ENCODE measurements at regions not wholly inside any gene's neighbourhood (a gene's known extent, or its start where the extent isn't known, plus 50 kb on each side); places are given as distances from the start of the nearest gene placed in this dataset.

DNA sequence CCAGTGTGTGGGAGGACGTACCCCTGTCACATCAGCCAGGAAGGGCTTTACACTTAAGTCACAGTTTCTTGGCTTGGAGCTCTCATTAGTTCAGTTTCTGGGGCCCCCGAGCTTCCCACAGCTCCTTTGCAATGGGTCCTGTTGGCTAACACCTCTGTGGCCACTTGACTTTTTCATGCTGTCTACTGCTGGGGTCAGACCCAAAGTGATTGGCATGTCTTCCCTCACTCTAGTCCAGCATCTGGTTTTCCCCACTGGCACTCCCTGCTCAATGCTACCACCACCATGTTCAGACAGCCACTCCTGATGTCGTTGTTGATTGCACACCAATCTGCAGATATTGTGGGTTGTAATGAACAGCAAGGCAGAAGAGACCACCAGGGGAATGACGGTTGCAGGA lies 379.0 kb downstream of the FOXO1 start:
- no peaks in the 10 kb centered on the region for H3K36me3 Mint-ChIP-seq (ENCODE audit: unreplicated experiment)
- no peak for DNase-seq
- peaks cover 2% of the 10 kb centered on the region for H3K27me3 Mint-ChIP-seq (ENCODE audit: unreplicated experiment)
- no peak overlapping the region for H3K27ac Mint-ChIP-seq (ENCODE audit: unreplicated experiment)
- no peak overlapping the region for H3K4me3 Mint-ChIP-seq (ENCODE audit: unreplicated experiment)
- H3K9me3 Mint-ChIP-seq (ENCODE audit: unreplicated experiment), result peaks cover 4% of the 10 kb centered on the region
- H3K4me1 Mint-ChIP-seq (ENCODE audit: low read depth, unreplicated experiment), result no peaks in the 10 kb centered on the region
- TF ChIP-seq, protein P1, sequence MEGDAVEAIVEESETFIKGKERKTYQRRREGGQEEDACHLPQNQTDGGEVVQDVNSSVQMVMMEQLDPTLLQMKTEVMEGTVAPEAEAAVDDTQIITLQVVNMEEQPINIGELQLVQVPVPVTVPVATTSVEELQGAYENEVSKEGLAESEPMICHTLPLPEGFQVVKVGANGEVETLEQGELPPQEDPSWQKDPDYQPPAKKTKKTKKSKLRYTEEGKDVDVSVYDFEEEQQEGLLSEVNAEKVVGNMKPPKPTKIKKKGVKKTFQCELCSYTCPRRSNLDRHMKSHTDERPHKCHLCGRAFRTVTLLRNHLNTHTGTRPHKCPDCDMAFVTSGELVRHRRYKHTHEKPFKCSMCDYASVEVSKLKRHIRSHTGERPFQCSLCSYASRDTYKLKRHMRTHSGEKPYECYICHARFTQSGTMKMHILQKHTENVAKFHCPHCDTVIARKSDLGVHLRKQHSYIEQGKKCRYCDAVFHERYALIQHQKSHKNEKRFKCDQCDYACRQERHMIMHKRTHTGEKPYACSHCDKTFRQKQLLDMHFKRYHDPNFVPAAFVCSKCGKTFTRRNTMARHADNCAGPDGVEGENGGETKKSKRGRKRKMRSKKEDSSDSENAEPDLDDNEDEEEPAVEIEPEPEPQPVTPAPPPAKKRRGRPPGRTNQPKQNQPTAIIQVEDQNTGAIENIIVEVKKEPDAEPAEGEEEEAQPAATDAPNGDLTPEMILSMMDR (IDR thresholded peaks at IDR 0.05; ENCODE audit: partially characterized antibody, unreplicated experiment), result no peak

DNA sequence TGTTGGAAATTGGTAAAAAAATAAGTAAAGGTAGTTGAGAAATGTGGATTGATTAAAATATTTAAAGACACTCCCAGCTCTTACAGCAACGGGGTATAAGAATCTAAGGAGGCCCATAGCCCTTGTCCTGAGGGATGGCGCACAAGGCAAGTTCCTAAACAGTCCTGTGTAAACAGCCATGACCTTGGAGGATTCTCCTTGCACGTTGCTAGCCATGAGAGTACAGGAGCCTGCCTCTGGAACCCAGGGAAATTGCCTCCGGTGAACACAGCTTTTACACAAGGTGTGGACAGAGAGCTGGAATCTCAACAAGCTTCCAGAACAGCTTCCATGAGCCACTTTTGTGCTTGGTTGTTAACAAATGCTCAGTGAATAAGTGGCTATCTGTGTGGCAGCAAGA lies 378.2 kb downstream of the FOXO1 start:
- TF ChIP-seq, protein P1 (IDR thresholded peaks at IDR 0.05; ENCODE audit: partially characterized antibody, unreplicated experiment), result no peak
- Mint-ChIP-seq H3K9me3 (ENCODE audit: unreplicated experiment) (peaks cover 4% of the 10 kb centered on the region), H3K36me3 (ENCODE audit: unreplicated experiment) (no peaks in the 10 kb centered on the region), H3K4me1 (ENCODE audit: low read depth, unreplicated experiment) (no peaks in the 10 kb centered on the region), H3K27me3 (ENCODE audit: unreplicated experiment) (peaks cover 2% of the 10 kb centered on the region), H3K4me3 (ENCODE audit: unreplicated experiment) (no peak overlapping the region), H3K27ac (ENCODE audit: unreplicated experiment) (no peak overlapping the region)
- no peak for DNase-seq

DNA sequence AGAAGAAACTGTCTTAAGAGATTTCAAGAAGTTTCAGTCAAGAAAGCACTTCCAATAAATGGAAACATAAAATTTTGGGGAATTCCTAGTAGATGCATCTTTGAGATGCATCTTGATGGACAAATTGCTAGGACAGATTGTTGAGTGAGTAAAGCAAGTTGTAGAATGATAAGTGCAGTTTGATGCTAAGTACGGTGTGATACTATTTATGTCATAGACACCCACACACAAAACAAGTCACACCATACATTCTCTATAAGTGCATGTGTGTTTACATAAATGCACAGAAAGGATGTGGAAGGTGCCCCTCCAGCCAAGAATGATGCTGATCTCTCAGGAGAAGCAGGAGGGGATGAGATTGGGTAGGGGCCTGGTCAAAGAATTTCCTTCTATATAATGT lies 375.7 kb downstream of the FOXO1 start:
- Mint-ChIP-seq H3K27ac (ENCODE audit: unreplicated experiment) (no peak overlapping the region), H3K4me3 (ENCODE audit: unreplicated experiment) (no peak overlapping the region), H3K27me3 (ENCODE audit: unreplicated experiment) (peaks cover 4% of the 10 kb centered on the region), H3K9me3 (ENCODE audit: unreplicated experiment) (peaks cover 4% of the 10 kb centered on the region), H3K36me3 (ENCODE audit: unreplicated experiment) (no peaks in the 10 kb centered on the region), H3K4me1 (ENCODE audit: low read depth, unreplicated experiment) (no peaks in the 10 kb centered on the region)
- TF ChIP-seq, protein P1 (IDR thresholded peaks at IDR 0.05; ENCODE audit: partially characterized antibody, unreplicated experiment), result no peak
- no peak for DNase-seq

DNA sequence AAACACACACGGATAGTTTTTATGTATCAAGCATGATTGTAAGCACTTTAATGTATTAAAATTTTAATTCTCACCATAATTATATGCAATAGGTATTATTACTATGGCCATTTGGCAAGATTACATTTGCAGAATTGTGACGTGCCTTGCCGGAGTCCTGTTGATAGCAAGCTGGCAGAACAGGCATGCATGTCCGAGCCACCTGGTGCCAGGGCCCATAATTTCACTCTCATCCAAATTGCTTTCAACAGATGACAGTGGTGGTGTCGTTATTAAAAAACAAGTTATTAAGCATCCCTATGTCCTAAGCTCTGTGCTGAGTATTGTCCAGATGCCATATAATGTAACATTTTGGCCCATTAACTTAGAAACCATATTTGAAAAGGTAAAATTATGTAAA lies 374.3 kb downstream of the FOXO1 start:
- H3K27ac Mint-ChIP-seq (ENCODE audit: unreplicated experiment), result no peak overlapping the region
- TF ChIP-seq, protein P1 (IDR thresholded peaks at IDR 0.05; ENCODE audit: partially characterized antibody, unreplicated experiment), result no peak
- H3K27me3 Mint-ChIP-seq (ENCODE audit: unreplicated experiment), result peaks cover 4% of the 10 kb centered on the region
- peaks cover 5% of the 10 kb centered on the region for H3K36me3 Mint-ChIP-seq (ENCODE audit: unreplicated experiment)
- peaks cover 8% of the 10 kb centered on the region for H3K9me3 Mint-ChIP-seq (ENCODE audit: unreplicated experiment)
- no peaks in the 10 kb centered on the region for H3K4me1 Mint-ChIP-seq (ENCODE audit: low read depth, unreplicated experiment)
- DNase-seq, result no peak
- H3K4me3 Mint-ChIP-seq (ENCODE audit: unreplicated experiment), result no peak overlapping the region

DNA sequence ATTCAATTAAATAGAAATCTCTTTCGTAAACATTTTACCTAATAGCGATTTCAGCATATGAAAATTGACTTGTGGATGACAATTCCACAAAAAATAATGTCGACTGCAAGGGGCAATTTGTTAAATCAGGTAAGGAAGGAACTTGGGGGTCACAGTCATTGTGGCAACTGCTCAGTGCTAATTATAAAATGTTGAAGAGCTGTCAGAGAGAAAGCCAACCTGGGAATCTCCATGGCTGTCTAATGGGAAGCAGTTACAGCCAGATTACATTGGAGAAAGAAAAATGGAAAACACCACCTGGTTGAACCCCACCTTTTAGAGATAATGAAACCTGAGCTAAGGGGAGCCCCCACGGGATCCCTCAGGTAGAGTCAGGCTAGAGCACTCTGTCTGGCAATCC lies 373.9 kb downstream of the FOXO1 start:
- no peak overlapping the region for H3K27ac Mint-ChIP-seq (ENCODE audit: unreplicated experiment)
- H3K27me3 Mint-ChIP-seq (ENCODE audit: unreplicated experiment), result peaks cover 4% of the 10 kb centered on the region
- no peak for DNase-seq

More for the DNA sequence above, 373.9 kb downstream of the FOXO1 start:
- peaks cover 8% of the 10 kb centered on the region for H3K9me3 Mint-ChIP-seq (ENCODE audit: unreplicated experiment)
- TF ChIP-seq, protein P1 (IDR thresholded peaks at IDR 0.05; ENCODE audit: partially characterized antibody, unreplicated experiment), result no peak
- peaks cover 5% of the 10 kb centered on the region for H3K36me3 Mint-ChIP-seq (ENCODE audit: unreplicated experiment)
- no peaks in the 10 kb centered on the region for H3K4me1 Mint-ChIP-seq (ENCODE audit: low read depth, unreplicated experiment)
- no peak overlapping the region for H3K4me3 Mint-ChIP-seq (ENCODE audit: unreplicated experiment)

Measured in glutamatergic neuron (in vitro differentiated cells).